Pancreas (tissue), 10 donors: ENCODE measurements at regions not wholly inside any gene's neighbourhood (a gene's known extent, or its start where the extent isn't known, plus 50 kb on each side); places are given as distances from the start of the nearest gene placed in this dataset.
A peak's percentile ranks its signal among the peaks of the same experiment; 100 is the strongest.
"Not testable (repeated sequence)": the region's sequence is repeated elsewhere in the genome, so short reads cannot be mapped to it uniquely, and the experiment has no call there.

Source experiments
- ATAC-seq, 4 donors: fragments of 200-7000 bp; cut with Tn5 transposase; one replicate each; pipeline versions ENCODE4 v1.8.0 to v1.9.1; 2020; ENCODE audit warnings: mild to moderate bottlenecking in 4 of 4, moderate library complexity in 4 of 4
- DNase-seq, 6 donors: peaks; one replicate each; pipeline ENCODE4 v3.0.0-alpha.2; 2020
- FAIRE-seq: peaks from 2 replicates; lab custom pipeline; 2012; peaks lifted over from hg19 to GRCh38; lab: Jason Lieb, UNC
- H3K27ac ChIP-seq, 4 donors: fragments of 200-600 bp; sonication (generic); 1 replicate in 3 of 4; 2 replicates in 1 of 4; pipeline versions ENCODE4 v1.5.0 to v1.8.0; 2020
- H3K27me3 ChIP-seq, 4 donors: fragments of 200-600 bp; one replicate each; pipeline ENCODE4 v1.8.0; 2021
- H3K36me3 ChIP-seq, 3 donors: fragments of 200-600 bp; sonication (generic) in 1 of 3; one replicate each; pipeline versions ENCODE4 v1.5.0 to v1.8.0; 2020 to 2021
- H3K4me1 ChIP-seq, 3 donors: fragments of 200-600 bp; one replicate each; pipeline ENCODE4 v1.8.0; 2021
- H3K4me3 ChIP-seq, 4 donors: fragments of 200-600 bp; sonication (generic) in 2 of 4; one replicate each; pipeline versions ENCODE4 v1.5.0 to v1.8.0; 2020 to 2021
- H3K9me3 ChIP-seq, 4 donors: fragments of 200-600 bp; one replicate each; pipeline ENCODE4 v1.8.0; 2021
- CTCF ChIP-seq, 4 donors: fragments of 200-600 bp; sonication (generic) in 3 of 4; IDR thresholded peaks; one replicate each; pipeline versions ENCODE4 v1.5.0 to v1.8.0; 2021; ENCODE audit warnings: antibody characterized with exemption in 4 of 4
- WGBS, 2 donors: extraction: QIAGEN DNeasy Blood & Tissue Kit; methylation state at CpG; one replicate each; pipeline ENCODE4 v1.1.7; 2013; 5-methylcytosine and 5-hydroxymethylcytosine counted together
- intact Hi-C, 3 donors: fragments of 100-400 bp; cut with DNase I; formaldehyde crosslinking; loops; one replicate each; pipeline versions ENCODE4 v1.11.1 to v1.14.2; 2022
- donor health status: healthy with polysubstance abuse.
- donor health status: DM: no; HTN: no; CAD: no; lungs with moderate emphysema.
- donor health status: DM: no; HTN: no; CAD: no.
- donor health status: control.
- donor health status: control.
- donor health status: Bipolar disorder and iron deficiency.
- donor health status: DM: yes; HTN: yes; CAD: no.
- donor health status: DM: no; HTN: no; CAD: no.
- donor health status: DM: no; HTN: no; CAD: no.
- donor health status: DM: yes; HTN: yes; CAD: no.

DNA sequence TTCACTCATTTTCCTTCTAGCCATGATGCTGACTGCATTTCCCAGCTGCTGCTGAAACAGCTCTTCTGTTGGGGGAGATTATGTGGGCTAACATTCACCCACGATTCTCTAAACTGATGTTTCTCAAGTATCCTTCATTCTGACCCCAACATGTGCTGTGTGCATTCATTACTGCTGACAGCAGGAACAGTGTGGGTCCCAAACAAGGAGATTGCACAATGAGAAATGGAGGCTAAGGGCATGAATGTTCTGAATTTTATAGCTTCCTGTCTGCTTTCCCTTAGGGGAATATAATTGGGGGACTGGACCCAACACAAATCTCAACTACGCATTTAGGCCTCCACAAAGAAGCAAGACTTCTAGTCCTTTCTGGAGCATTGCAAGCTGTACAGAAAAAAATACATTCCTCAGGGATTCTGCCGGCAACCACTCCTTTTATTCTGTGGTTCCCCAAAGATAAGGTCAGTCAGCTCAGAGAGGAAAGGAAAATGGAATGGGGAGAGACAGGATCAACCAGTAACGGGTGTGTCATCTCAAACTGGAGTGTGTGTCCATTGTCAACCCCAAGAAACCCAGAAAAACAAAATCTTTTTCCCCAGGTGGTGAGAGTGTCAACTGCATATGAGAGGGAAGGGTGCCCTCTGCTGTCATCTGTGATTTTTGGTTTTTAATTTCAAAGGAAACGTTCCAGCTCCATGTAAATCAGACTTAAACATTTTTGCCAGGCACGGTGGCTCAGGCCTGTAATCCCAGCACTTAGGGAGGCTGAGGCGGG, 81.5 kb upstream of the EGFL6 start:
- ATAC-seq (peak; percentile 82 to 92 (median 90)), DNase-seq (peak in 3 of 6 donors; percentile 11 to 48 (median 37)), FAIRE-seq (no peak)
- intact Hi-C loops, result loop anchor here in 2 of 3 donors (5.0 to 10.0 kb wide), 2 partner anchors 511 to 533 kb away; partner anchors contain the start of gene TMSB4X (in 1 of the 2)
- H3K4me1 ChIP-seq, result peaks cover 0 to 8% (median 7%) of the 10 kb centered on the region in 3 donors
- H3K27ac ChIP-seq, result peak overlapping the region in 2 of 4 donors; percentile 49 to 61
- peak; percentile 23 to 51 (median 36) for TF ChIP-seq CTCF (IDR thresholded peaks at IDR 0.05)
- H3K36me3 ChIP-seq, result no peaks in the 10 kb centered on the region
- no peaks in the 10 kb centered on the region for H3K9me3 ChIP-seq
- H3K4me3 ChIP-seq, result no peak overlapping the region
- WGBS, 2 donors, result 5 to 13% methylated on average over 7 of the region's 7 CpGs
- H3K27me3 ChIP-seq, result peaks cover 0 to 13% (median 0%) of the 10 kb centered on the region in 4 donors

DNA sequence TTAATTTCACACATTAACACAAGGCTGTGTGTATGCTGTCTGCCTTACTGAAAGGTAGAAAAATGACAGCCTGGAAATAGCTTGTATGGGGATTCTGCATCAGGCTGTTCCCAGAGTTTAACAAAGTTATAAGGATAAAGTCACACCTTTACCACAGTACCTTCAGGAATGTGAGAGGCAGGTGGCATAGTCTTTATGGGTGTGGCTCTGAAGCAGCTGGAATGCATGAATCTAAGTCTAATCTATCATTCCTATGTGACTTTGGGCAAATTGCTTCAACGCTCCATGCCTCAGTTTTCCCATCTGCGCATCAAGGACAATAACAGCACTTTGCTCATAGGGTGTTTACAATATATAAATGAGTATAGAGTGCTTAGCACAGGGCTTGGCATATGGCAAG, 84.2 kb upstream of the EGFL6 start:
- no peak overlapping the region for H3K4me3 ChIP-seq
- TF ChIP-seq CTCF (IDR thresholded peaks at IDR 0.05), result no peak
- H3K27me3 ChIP-seq, result peaks cover 0 to 11% (median 0%) of the 10 kb centered on the region in 4 donors
- H3K36me3 ChIP-seq, result no peaks in the 10 kb centered on the region
- peaks cover 0 to 8% (median 7%) of the 10 kb centered on the region in 3 donors for H3K4me1 ChIP-seq
- DNase-seq (no peak), ATAC-seq (no peak), FAIRE-seq (no peak)
- no peaks in the 10 kb centered on the region for H3K9me3 ChIP-seq
- intact Hi-C loops, result loop anchor here in 2 of 3 donors (5.0 to 10.0 kb wide), 2 partner anchors 508 to 530 kb away; partner anchors contain the start of gene TMSB4X (in 1 of the 2)
- WGBS, 2 donors, result 77 to 81% methylated on average over 2 of the region's 2 CpGs
- H3K27ac ChIP-seq, result no peak overlapping the region

- Histone ChIP-seq H3K4me3 (no peak overlapping the region), H3K27me3 (peaks cover 0 to 11% (median 0%) of the 10 kb centered on the region in 4 donors), H3K36me3 (no peaks in the 10 kb centered on the region), H3K4me1 (peaks cover 0 to 8% (median 7%) of the 10 kb centered on the region in 3 donors), H3K9me3 (no peaks in the 10 kb centered on the region), H3K27ac (no peak overlapping the region)
- DNase-seq (no peak), ATAC-seq (no peak), FAIRE-seq (no peak)
- WGBS, 2 donors, result 77 to 95% methylated on average over 3 of the region's 3 CpGs
- intact Hi-C loops, result loop anchor here in 1 of 3 donors (10.0 kb wide), 1 partner anchor 529 kb away; no protein-coding TSS in a partner anchor
- TF ChIP-seq CTCF (IDR thresholded peaks at IDR 0.05), result no peak
These were observed 85.6 kb upstream of the EGFL6 start for GRCh38 chrX:13483773-13484172.

DNA sequence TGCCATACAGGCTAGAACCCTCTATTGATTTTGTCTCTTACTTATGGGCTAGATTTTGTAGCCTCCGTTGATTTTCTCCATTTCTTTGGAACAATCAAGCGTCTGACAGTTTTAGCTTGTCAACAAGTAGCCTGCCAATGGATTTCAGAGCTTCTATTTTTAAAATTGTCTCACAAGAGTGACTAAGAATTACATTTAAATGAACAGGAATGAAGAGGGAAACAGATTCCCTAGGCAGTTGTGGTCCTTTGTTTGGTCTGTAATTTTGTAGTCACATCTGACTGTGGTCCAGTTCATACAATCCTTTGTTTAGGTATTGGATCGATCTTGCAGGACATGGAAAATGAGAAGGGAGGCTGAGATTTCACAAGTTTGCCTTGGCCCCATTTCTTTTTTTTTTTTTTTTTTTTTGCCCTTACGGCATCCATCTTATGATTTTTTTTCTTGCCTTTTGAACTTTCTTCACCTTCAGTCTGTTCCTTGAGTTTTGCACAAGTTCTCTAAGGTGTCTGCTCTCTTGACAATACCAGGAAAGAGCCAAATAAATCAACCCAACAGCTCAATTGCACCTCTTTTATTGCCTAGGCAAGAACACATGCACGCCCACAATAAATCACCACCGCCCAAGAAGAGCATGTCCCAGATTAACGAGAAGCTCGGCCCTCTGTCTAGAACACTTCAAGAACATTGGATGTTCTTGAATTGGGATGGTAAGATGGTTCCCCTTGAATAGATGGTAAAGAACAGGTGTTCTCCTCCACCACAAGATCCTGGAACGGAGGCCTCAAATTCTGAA, 86.5 kb upstream of the EGFL6 start:
- Histone ChIP-seq H3K27me3 (peaks cover 0 to 11% (median 0%) of the 10 kb centered on the region in 4 donors), H3K4me1 (peaks cover 0 to 7% (median 5%) of the 10 kb centered on the region in 3 donors), H3K27ac (no peak overlapping the region), H3K4me3 (no peak overlapping the region), H3K36me3 (no peaks in the 10 kb centered on the region), H3K9me3 (no peaks in the 10 kb centered on the region)
- FAIRE-seq, result no peak
- intact Hi-C loops, result loop anchor here in 1 of 3 donors (10.0 kb wide), 1 partner anchor 528 kb away; no protein-coding TSS in a partner anchor
- no peak for DNase-seq
- ATAC-seq, result no peak
- WGBS, 2 donors, result 79 to 82% methylated on average over 9 of the region's 9 CpGs
- no peak for TF ChIP-seq CTCF (IDR thresholded peaks at IDR 0.05)

DNA sequence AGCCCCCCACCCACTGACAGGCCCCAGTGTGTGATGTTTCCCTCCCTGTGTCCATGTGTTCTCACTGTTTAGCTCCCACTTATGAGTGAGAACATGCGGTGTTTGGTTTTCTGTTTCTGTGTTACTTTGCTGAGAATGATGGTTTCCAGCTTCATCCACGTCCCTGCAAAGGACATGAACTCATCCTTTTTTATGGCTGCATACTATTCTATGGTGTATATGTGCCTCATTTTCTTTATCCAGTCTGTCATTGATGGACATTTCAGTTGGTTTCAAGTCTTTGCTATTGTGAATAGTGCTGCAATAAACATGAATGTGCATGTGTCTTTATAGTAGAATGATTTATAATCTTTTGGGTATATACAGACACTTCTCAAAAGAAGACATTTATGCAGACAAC, 88.6 kb upstream of the EGFL6 start:
- 71 to 92% methylated on average over 2 of the region's 2 CpGs for WGBS, 2 donors

More for the DNA sequence above, 88.6 kb upstream of the EGFL6 start:
- peaks cover 0 to 11% (median 0%) of the 10 kb centered on the region in 4 donors for H3K27me3 ChIP-seq
- not testable (repeated sequence) for H3K4me3 ChIP-seq, DNase-seq, H3K4me1 ChIP-seq, H3K27ac ChIP-seq, ATAC-seq, FAIRE-seq, H3K36me3 ChIP-seq, H3K9me3 ChIP-seq
- intact Hi-C loops, result loop anchor here in 1 of 3 donors (10.0 kb wide), 1 partner anchor 526 kb away; no protein-coding TSS in a partner anchor
